GM12874 (cell line): ENCODE measurements at regions not wholly inside any gene's neighbourhood (a gene's known extent, or its start where the extent isn't known, plus 50 kb on each side); places are given as distances from the start of the nearest gene placed in this dataset.

Experiments used
- TF ChIP-seq, protein P1 (sequence below): IDR thresholded peaks from 2 replicates; pipeline ENCODE4 v1.5.1; 2011; ENCODE audit warnings: low read depth, mild to moderate bottlenecking, control low read depth, low read length, moderate library complexity; ENCODE audit not compliant: insufficient read depth

DNA sequence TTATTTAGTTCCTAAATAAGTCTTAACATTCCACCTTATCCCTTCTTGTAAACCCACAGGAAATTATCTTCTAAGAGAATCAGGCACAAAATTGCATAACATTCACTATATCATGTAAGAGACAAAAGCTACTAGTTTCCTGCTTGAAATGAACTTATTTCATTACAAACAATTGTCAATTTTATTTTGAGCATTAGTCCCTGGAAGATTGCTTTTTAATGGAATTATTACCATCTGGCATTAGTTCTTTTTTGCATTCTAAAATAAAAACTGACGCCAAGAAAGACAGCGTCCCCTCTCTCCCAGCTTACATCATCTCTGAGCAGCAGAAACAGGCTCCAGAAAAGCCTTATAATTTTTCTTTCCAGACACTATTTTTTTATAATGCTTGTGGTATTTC, 121.8 kb downstream of the NOC3L start:
- TF ChIP-seq, protein P1, sequence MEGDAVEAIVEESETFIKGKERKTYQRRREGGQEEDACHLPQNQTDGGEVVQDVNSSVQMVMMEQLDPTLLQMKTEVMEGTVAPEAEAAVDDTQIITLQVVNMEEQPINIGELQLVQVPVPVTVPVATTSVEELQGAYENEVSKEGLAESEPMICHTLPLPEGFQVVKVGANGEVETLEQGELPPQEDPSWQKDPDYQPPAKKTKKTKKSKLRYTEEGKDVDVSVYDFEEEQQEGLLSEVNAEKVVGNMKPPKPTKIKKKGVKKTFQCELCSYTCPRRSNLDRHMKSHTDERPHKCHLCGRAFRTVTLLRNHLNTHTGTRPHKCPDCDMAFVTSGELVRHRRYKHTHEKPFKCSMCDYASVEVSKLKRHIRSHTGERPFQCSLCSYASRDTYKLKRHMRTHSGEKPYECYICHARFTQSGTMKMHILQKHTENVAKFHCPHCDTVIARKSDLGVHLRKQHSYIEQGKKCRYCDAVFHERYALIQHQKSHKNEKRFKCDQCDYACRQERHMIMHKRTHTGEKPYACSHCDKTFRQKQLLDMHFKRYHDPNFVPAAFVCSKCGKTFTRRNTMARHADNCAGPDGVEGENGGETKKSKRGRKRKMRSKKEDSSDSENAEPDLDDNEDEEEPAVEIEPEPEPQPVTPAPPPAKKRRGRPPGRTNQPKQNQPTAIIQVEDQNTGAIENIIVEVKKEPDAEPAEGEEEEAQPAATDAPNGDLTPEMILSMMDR: no peak

- TF ChIP-seq, protein P1: no peak
Observed at GRCh38 chr10:94251098-94251497, 111.6 kb downstream of the NOC3L start.

DNA sequence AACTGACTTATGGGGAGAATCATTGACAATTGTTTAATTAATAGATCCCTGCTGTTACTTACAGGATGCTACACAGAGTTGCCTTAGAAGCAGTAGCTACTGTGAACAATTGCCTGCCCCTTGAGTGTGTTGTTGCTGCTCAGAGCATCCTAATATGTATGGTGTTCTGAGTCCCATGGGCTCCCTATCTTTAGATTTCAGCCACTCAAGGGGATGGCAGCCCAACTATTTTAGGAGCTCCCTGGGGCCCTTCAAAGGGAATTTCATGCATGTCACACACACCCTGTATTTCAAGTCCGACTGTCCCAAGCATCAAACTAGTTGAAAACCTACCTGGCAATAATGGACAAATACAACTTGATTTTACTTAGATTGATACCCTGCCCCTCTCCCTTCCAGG, 111.2 kb downstream of the NOC3L start:
- TF ChIP-seq, protein P1: no peak

DNA sequence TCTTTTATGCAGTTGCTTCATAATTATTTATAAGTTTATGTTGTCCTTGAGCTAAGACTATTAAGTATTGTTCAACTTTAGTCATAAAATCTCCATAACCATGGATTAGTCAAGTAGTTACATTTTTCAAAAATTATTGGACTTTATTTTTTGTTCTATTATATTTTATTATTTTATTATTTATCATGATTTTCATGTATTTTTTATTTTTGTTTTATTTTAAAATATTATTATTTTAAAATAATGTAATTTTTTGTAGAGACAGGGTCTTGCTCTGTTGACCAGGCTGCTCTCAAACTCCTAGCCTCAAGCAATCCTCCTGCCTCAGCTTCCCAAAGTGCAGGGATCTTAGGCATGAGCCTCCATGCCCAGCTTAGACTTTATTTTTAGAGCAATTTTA, 102.3 kb downstream of the NOC3L start:
- TF ChIP-seq, protein P1: no peak

DNA sequence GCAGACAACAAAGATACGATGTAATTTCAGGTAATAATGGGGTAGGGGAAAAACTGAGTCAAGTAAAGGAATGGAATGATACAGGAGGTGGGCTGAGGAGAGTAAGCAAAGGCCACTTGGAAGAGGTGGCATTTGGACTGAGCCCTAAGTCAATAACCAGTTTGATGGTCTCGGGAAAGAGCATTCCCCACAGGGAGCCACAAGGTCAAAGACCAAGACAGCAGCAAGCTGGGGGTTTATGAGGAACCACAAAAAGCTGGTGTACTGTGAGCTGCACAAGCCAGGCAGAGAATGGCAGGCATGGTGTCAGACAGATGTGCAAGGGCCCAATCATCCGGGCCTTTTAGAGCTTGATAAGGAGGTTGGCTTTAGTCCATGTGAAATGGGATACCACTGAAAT, 98.7 kb downstream of the NOC3L start:
- TF ChIP-seq, protein P1: no peak

DNA sequence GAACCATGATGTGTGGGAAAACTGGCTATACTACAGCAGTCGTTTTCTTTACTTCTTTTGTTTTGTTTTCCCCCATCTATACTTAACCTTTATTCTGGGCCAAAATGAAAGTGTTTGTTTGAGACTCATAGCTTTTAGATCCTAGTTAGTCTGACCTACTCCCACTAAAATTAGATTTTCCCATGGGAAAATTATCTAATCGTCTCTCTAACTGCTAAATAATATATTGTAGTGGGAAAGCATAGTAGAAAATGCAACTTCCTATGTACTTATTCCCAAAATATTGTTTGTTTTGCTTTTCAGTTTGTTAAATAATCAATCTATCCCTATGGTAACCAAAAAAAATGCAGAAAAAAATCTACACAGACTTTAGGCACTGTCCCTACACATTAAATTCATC, 96.6 kb downstream of the NOC3L start:
- TF ChIP-seq, protein P1: no peak

GRCh38 chr10:94268652-94269051, 94.1 kb downstream of the NOC3L start:
- TF ChIP-seq, protein P1: no peak
